ENCODE measurements at regions not wholly inside any gene's neighbourhood (a gene's known extent, or its start where the extent isn't known, plus 50 kb on each side); places are given as distances from the start of the nearest gene placed in this dataset.

DNA sequence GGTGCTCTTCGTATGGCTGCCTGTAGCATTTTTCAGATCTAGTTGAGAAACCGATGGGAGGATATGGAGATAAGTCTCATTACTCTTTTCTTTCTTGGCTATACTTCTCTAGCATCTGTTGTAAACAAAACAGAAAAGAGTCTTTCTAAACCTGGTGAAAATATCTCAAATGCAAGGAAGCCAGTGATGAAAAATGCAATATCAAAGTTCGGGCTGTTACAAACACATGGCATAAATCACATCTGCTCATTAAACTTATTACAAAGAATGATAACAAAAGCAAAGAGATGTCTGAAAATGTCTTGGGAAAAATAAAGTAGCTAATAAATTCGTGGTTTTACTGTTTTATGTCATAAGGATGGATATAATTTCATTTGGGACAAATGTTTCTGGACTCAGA, 71.8 kb upstream of the IGFBP3 start:
- no peaks in the 10 kb centered on the region for H3K27me3 ChIP-seq (ENCODE audit: control insufficient read depth, insufficient read depth, low read length)
- H3K4me3 ChIP-seq (ENCODE audit: low read depth, low read length): no peak overlapping the region
- POLR2A ChIA-PET: no interaction called here
- CTCF ChIA-PET: interaction anchor here (0.6 to 0.9 kb wide), 2 partner anchors 12 to 1186 kb away, joined by 3 read pairs; no protein-coding TSS in a partner anchor
- TF ChIP-seq, protein P1, sequence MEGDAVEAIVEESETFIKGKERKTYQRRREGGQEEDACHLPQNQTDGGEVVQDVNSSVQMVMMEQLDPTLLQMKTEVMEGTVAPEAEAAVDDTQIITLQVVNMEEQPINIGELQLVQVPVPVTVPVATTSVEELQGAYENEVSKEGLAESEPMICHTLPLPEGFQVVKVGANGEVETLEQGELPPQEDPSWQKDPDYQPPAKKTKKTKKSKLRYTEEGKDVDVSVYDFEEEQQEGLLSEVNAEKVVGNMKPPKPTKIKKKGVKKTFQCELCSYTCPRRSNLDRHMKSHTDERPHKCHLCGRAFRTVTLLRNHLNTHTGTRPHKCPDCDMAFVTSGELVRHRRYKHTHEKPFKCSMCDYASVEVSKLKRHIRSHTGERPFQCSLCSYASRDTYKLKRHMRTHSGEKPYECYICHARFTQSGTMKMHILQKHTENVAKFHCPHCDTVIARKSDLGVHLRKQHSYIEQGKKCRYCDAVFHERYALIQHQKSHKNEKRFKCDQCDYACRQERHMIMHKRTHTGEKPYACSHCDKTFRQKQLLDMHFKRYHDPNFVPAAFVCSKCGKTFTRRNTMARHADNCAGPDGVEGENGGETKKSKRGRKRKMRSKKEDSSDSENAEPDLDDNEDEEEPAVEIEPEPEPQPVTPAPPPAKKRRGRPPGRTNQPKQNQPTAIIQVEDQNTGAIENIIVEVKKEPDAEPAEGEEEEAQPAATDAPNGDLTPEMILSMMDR (IDR thresholded peaks at IDR 0.05; ENCODE audit: insufficient read depth, low read depth, low read length): no peak
- no peak for DNase-seq (ENCODE audit: low read depth)
- no peaks in the 10 kb centered on the region for H3K36me3 ChIP-seq (ENCODE audit: control insufficient read depth, insufficient read depth, low read length)

DNA sequence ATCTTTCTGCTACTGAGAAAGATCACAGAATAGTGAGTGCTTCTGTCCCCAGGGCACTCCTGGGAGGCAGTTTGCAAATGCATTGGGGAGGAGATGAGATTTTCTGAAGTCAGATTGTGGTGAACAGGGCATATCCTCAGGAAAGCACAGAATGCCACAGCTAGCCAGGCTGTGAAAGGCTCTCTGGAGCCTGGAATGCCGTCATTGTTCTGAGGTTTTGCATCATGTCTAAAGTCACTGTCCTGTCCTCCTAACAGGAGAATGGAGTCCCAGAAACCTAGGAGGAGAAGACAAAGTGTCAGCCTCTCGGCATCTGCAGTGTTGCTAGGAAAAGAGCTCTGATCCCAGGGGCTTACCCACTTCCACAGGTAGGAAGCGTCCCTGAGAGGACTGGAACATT, 69.2 kb upstream of the IGFBP3 start:
- DNase-seq (ENCODE audit: low read depth): no peak
- TF ChIP-seq, protein P1 (IDR thresholded peaks at IDR 0.05; ENCODE audit: insufficient read depth, low read depth, low read length): no peak
- Histone ChIP-seq H3K4me3 (ENCODE audit: low read depth, low read length) (no peak overlapping the region), H3K27me3 (ENCODE audit: control insufficient read depth, insufficient read depth, low read length) (no peaks in the 10 kb centered on the region), H3K36me3 (ENCODE audit: control insufficient read depth, insufficient read depth, low read length) (no peaks in the 10 kb centered on the region)
- CTCF ChIA-PET: interaction anchor here (0.6 to 1.3 kb wide), 3 partner anchors 142 to 390 kb away, joined by 3 to 4 read pairs (median 3); no protein-coding TSS in a partner anchor
- POLR2A ChIA-PET: no interaction called here

DNA sequence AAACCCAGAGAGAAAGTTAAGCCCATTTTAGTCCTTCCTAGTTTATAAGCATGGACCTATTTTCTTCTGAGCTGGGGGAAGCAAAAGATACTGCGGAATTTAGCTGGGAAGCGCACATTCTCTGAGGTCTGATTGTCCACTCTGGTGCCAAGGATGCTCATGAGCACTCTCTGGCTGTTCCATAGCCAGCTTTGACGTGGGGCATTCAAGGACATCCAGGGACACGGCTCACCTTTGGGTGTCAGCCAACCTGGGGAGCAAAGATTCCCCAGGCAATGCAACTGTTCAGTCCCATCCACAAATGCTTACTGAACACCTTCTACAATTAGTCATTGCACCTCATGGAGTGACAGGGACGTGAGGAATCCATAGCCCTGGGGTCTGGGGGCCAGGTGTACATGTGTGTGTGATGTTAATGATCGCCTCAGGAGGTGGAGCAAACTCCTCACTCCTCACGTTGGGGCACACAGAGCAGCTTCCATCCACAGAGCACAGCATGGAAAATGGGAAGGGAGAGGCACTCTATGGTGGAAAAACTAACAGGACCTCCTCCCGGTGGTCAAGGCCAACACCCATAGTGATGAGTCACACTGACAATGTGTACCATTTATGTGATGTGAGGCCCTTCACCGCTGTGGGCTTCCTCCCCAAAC, 67.5 kb upstream of the IGFBP3 start:
- Histone ChIP-seq H3K36me3 (ENCODE audit: control insufficient read depth, insufficient read depth, low read length) (no peaks in the 10 kb centered on the region), H3K4me3 (ENCODE audit: low read depth, low read length) (no peak overlapping the region), H3K27me3 (ENCODE audit: control insufficient read depth, insufficient read depth, low read length) (no peaks in the 10 kb centered on the region)
- no peak for DNase-seq (ENCODE audit: low read depth)
- TF ChIP-seq, protein P1 (IDR thresholded peaks at IDR 0.05; ENCODE audit: insufficient read depth, low read depth, low read length): no peak
- CTCF ChIA-PET: interaction anchor here (1.5 kb wide), 1 partner anchor 66 kb away, joined by 4 read pairs; no protein-coding TSS in a partner anchor
- POLR2A ChIA-PET: no interaction called here

DNA sequence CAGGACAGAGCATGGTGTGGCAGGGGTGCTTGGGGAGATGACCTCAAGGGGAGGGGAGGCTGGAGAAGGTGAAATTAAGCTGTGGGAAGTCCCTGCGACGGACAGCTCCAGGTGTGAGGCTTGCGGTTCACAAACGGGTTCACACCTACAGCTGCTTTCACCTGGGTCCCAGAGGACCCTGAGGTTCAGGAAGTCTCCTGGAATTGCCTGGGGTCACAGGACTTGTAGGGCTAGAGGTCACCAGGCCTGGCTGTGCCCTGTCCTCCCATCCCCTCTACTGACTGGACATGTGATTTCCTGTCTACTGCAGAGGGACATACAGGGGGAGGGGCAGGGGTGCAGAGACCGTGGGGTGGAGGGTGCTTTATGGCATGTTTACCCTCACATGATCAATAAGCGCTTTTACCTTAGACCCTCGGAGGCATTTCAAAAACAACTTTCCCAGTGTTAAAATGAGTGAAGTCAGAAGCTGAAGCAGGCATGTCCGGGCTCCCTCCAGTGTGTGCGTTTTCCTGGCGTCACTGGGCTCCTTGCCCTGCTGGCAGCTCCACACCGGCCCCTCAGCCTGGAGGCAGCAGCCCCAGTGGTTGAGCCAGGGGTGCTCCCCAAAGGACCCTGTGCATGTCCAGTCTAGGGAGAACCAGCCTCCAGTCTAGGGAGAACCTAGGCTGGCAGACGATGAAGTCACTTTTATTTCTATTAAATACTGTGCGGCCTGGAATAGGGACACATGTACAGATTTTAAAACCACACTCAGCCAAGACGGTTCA, 66.6 kb upstream of the IGFBP3 start:
- no peak for DNase-seq (ENCODE audit: low read depth)
- ChIA-PET CTCF (interaction anchor here (1.5 kb wide), 1 partner anchor 65 kb away, joined by 4 read pairs; no protein-coding TSS in a partner anchor), POLR2A (no interaction called here)

More for the DNA sequence above, 66.6 kb upstream of the IGFBP3 start:
- TF ChIP-seq, protein P1 (IDR thresholded peaks at IDR 0.05; ENCODE audit: insufficient read depth, low read depth, low read length): no peak
- H3K36me3 ChIP-seq (ENCODE audit: control insufficient read depth, insufficient read depth, low read length): no peaks in the 10 kb centered on the region
- no peak overlapping the region for H3K4me3 ChIP-seq (ENCODE audit: low read depth, low read length)
- H3K27me3 ChIP-seq (ENCODE audit: control insufficient read depth, insufficient read depth, low read length): no peaks in the 10 kb centered on the region
